Smooth muscle cell (in vitro differentiated cells): ENCODE measurements at regions not wholly inside any gene's neighbourhood (a gene's known extent, or its start where the extent isn't known, plus 50 kb on each side); places are given as distances from the start of the nearest gene placed in this dataset.

ENCODE experiments used
- DNase-seq: peaks from one replicate; lab custom pipeline; 2025; ENCODE audit not compliant: unreplicated experiment; lab: John Stamatoyannopoulos, UW
- H2AFZ ChIP-seq: fragments of 200-600 bp; sonication (generic); 2 replicates; pipeline ENCODE4 v1.6.0; 2016; ENCODE audit warnings: antibody characterized with exemption, low read depth, mild to moderate bottlenecking
- H3F3A ChIP-seq: fragments of 200-600 bp; sonication (generic); 2 replicates; pipeline ENCODE4 v1.6.0; 2017; ENCODE audit warnings: antibody characterized with exemption, low read depth
- H3K27ac ChIP-seq: fragments of 200-600 bp; sonication (generic); 2 replicates; pipeline ENCODE4 v1.5.1; 2016; ENCODE audit warnings: low read depth, mild to moderate bottlenecking
- H3K27me3 ChIP-seq: fragments of 200-600 bp; sonication (generic); 2 replicates; pipeline ENCODE4 v1.6.1; 2016; ENCODE audit warnings: low read depth, mild to moderate bottlenecking
- H3K36me3 ChIP-seq: fragments of 200-600 bp; sonication (generic); 2 replicates; pipeline ENCODE4 v1.5.1; 2016; ENCODE audit warnings: low read depth
- H3K4me1 ChIP-seq: fragments of 200-600 bp; sonication (generic); 2 replicates; pipeline ENCODE4 v1.5.1; 2016; ENCODE audit warnings: low read depth
- H3K4me2 ChIP-seq: fragments of 200-600 bp; sonication (generic); 2 replicates; pipeline ENCODE4 v1.6.0; 2016; ENCODE audit warnings: mild to moderate bottlenecking
- H3K4me3 ChIP-seq: fragments of 200-600 bp; sonication (generic); 2 replicates; pipeline ENCODE4 v1.5.1; 2016; ENCODE audit warnings: mild to moderate bottlenecking
- H3K79me2 ChIP-seq: fragments of 200-600 bp; sonication (generic); 2 replicates; pipeline ENCODE4 v1.6.0; 2016; ENCODE audit warnings: low read depth, mild to moderate bottlenecking
- H3K9ac ChIP-seq: fragments of 200-600 bp; sonication (generic); 2 replicates; pipeline ENCODE4 v1.6.0; 2016; ENCODE audit warnings: low read depth
- H3K9me3 ChIP-seq: fragments of 200-600 bp; sonication (generic); replicated peaks from 2 replicates; pipeline ENCODE4 v1.5.1; 2016; ENCODE audit warnings: low read depth
- H4K20me1 ChIP-seq: fragments of 200-600 bp; sonication (generic); 2 replicates; pipeline ENCODE4 v1.6.0; 2016; ENCODE audit warnings: low read depth
- WGBS: methylation state at CpG from one replicate; pipeline ENCODE4 v1.1.7; 2016; ENCODE audit warnings: low lambda C conversion rate; 5-methylcytosine and 5-hydroxymethylcytosine counted together
- TF ChIP-seq, protein P1 (sequence below): fragments of 200-600 bp; sonication (generic); IDR thresholded peaks from 2 replicates; pipeline ENCODE4 v1.5.1; 2017; ENCODE audit warnings: borderline replicate concordance, mild to moderate bottlenecking, antibody characterized with exemption; ENCODE audit not compliant: insufficient read depth, poor library complexity, severe bottlenecking

DNA sequence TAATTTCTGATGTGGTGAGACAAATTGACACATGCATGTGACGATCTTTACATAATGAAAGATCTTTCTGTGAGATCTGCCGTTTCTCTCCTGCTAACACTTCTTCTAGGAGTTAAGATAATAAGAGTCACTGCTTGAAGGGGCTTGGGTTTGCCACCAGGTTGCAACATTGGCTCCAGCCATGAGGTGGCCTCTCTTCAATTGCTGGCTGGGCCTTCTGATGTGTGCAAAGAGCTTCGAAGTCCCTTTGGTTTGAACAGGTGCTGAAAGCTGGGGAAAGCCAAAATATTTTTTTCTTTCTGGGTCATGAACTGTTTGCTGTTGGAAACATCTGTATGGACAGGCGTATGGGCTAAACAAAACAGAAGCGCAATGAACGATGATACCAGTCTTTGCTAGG, 204.1 kb upstream of the SALL1 start:
- no peaks in the 10 kb centered on the region for H3K36me3 ChIP-seq
- no peaks in the 10 kb centered on the region for H3K9me3 ChIP-seq
- H3K4me1 ChIP-seq, result peaks cover 24% of the 10 kb centered on the region
- H3K4me3 ChIP-seq, result no peak overlapping the region
- H3K9ac ChIP-seq, result no peak overlapping the region
- 92% methylated on average over 6 of the region's 6 CpGs for WGBS
- no peak overlapping the region for H3K27ac ChIP-seq
- H3F3A ChIP-seq, result no peaks in the 10 kb centered on the region
- no peaks in the 10 kb centered on the region for H3K79me2 ChIP-seq
- H2AFZ ChIP-seq, result no peak overlapping the region
- DNase-seq, result no peak
- H3K27me3 ChIP-seq, result no peaks in the 10 kb centered on the region
- no peaks in the 10 kb centered on the region for H4K20me1 ChIP-seq
- TF ChIP-seq, protein P1, sequence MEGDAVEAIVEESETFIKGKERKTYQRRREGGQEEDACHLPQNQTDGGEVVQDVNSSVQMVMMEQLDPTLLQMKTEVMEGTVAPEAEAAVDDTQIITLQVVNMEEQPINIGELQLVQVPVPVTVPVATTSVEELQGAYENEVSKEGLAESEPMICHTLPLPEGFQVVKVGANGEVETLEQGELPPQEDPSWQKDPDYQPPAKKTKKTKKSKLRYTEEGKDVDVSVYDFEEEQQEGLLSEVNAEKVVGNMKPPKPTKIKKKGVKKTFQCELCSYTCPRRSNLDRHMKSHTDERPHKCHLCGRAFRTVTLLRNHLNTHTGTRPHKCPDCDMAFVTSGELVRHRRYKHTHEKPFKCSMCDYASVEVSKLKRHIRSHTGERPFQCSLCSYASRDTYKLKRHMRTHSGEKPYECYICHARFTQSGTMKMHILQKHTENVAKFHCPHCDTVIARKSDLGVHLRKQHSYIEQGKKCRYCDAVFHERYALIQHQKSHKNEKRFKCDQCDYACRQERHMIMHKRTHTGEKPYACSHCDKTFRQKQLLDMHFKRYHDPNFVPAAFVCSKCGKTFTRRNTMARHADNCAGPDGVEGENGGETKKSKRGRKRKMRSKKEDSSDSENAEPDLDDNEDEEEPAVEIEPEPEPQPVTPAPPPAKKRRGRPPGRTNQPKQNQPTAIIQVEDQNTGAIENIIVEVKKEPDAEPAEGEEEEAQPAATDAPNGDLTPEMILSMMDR, result no peak
- H3K4me2 ChIP-seq, result no peak overlapping the region

DNA sequence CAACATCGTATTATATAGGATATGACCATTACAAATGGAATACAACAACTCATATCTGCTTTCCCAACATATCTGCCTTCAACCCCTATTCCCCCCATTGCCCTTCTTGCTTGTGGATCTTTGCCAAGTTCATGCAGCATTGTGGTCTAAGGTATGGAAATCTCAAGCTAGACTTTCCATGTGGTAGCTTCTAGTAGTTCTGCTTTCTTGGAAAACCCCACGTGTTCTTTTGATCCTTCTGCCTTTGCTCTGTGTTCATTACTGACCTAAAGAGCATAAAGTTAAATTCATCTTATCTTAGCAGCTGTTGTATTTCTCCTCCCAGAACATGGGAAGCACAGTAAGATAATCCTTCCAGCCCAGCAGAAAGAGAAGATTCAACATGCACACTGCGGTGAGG, 202.0 kb upstream of the SALL1 start:
- Histone ChIP-seq H3K4me2 (no peak overlapping the region), H3K4me1 (peaks cover 7% of the 10 kb centered on the region), H3K9ac (no peak overlapping the region), H3K36me3 (no peaks in the 10 kb centered on the region), H3K79me2 (no peaks in the 10 kb centered on the region), H3K4me3 (no peak overlapping the region), H3F3A (no peaks in the 10 kb centered on the region), H3K27ac (no peak overlapping the region), H2AFZ (no peak overlapping the region), H3K27me3 (no peaks in the 10 kb centered on the region), H4K20me1 (no peaks in the 10 kb centered on the region), H3K9me3 (no peaks in the 10 kb centered on the region)
- 90% methylated on average over 3 of the region's 3 CpGs for WGBS
- TF ChIP-seq, protein P1, result no peak
- no peak for DNase-seq

DNA sequence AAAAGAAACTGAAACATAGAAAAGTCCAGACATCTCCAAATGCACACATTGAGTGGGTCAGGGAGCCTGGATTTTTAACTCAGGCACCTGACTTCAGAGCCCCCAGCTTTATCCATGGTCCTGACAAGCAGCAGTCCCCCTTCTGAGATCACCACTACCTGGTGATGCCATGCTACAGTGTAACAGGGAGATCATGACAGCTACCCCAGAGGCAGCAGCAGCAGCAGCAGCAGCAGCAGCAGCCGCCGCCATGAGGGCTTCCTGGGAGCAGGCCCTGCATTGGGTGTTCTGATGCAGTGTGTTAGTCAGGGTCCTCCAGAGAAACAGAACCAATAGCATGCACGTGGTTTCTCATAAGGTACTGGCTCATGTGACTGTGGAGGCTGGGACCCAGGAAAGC, 198.6 kb upstream of the SALL1 start:
- no peaks in the 10 kb centered on the region for H3K4me1 ChIP-seq
- 97% methylated on average over 3 of the region's 3 CpGs for WGBS
- no peaks in the 10 kb centered on the region for H3F3A ChIP-seq
- peaks cover 3% of the 10 kb centered on the region for H3K27me3 ChIP-seq
- H4K20me1 ChIP-seq, result no peaks in the 10 kb centered on the region
- no peak overlapping the region for H3K9ac ChIP-seq
- DNase-seq, result no peak
- no peak overlapping the region for H3K4me2 ChIP-seq
- TF ChIP-seq, protein P1, result no peak
- no peak overlapping the region for H2AFZ ChIP-seq
- no peak overlapping the region for H3K27ac ChIP-seq
- no peak overlapping the region for H3K4me3 ChIP-seq
- H3K9me3 ChIP-seq, result no peaks in the 10 kb centered on the region
- H3K36me3 ChIP-seq, result no peaks in the 10 kb centered on the region
- H3K79me2 ChIP-seq, result no peaks in the 10 kb centered on the region

DNA sequence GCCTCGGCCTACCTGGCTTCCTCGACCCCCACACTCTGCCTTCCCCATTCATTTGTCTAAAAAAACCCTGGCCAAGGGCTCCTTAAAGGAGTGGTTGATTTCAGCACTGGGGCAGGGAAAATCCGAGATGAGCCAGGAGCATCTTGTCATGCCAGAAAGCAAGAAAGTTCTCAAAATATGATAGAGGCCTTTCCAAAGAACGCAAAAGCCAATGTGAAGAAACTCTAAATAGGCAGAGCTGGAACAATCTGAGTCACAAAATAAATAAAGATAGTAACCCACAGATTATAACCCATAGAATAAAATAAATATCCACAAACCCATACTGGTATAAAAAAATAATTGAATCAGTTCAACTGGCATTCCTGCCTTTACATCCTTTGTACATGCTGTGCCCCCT, 192.3 kb upstream of the SALL1 start:
- 87% methylated on average over 4 of the region's 4 CpGs for WGBS

More for the DNA sequence above, 192.3 kb upstream of the SALL1 start:
- Histone ChIP-seq H3K79me2 (no peaks in the 10 kb centered on the region), H3K4me2 (no peak overlapping the region), H3F3A (no peaks in the 10 kb centered on the region), H3K9ac (no peak overlapping the region), H3K4me1 (no peaks in the 10 kb centered on the region), H3K27ac (no peak overlapping the region), H3K36me3 (no peaks in the 10 kb centered on the region), H3K9me3 (no peaks in the 10 kb centered on the region), H3K4me3 (no peak overlapping the region), H3K27me3 (peaks cover 3% of the 10 kb centered on the region), H4K20me1 (no peaks in the 10 kb centered on the region), H2AFZ (no peak overlapping the region)
- TF ChIP-seq, protein P1, result no peak
- no peak for DNase-seq
